ENCODE measurements at regions not wholly inside any gene's neighbourhood (a gene's known extent, or its start where the extent isn't known, plus 50 kb on each side); places are given as distances from the start of the nearest gene placed in this dataset.

- H3K27ac ChIP-seq (ENCODE audit: low read depth, low read length), result no peak overlapping the region
- Mint-ChIP-seq H3K4me3 (no peak overlapping the region), H3K9me3 (peaks cover 4 to 29% (median 9%) of the 10 kb centered on the region in 8 donors), H3K27me3 (no peaks in the 10 kb centered on the region), H3K4me1 (no peaks in the 10 kb centered on the region), H3K27ac (no peak overlapping the region), H3K36me3 (no peaks in the 10 kb centered on the region)
- ChIA-PET CTCF (ENCODE audit: partially characterized antibody) (no interaction called here), POLR2A (ENCODE audit: partially characterized antibody) (no interaction called here)
- no peaks in the 10 kb centered on the region for H3K36me3 ChIP-seq (ENCODE audit: insufficient read depth, low read length)
- no peak for DNase-seq
- intact Hi-C loops (cut with micrococcal nuclease), result no loop called here
- no peak overlapping the region for H3K4me3 ChIP-seq (ENCODE audit: low read length in 2 of 2)
- H3K9me3 ChIP-seq (ENCODE audit: control insufficient read depth in 1 of 2, low read length in 2 of 2), result peaks cover 0 to 6% of the 10 kb centered on the region in 2 donors
- no peaks in the 10 kb centered on the region for H3K27me3 ChIP-seq (ENCODE audit: insufficient read depth, low read length)
- no peaks in the 10 kb centered on the region for H3K4me1 ChIP-seq (ENCODE audit: insufficient read depth, low read length)
These were observed 1665.4 kb upstream of the CDH9 start for GRCh38 chr5:28703651-28704260.

GRCh38 chr5:28691526-28691925 lies 1653.1 kb upstream of the CDH9 start:
- Mint-ChIP-seq H3K27me3 (no peaks in the 10 kb centered on the region), H3K9me3 (peaks cover 0 to 13% (median 4%) of the 10 kb centered on the region in 8 donors), H3K4me1 (no peaks in the 10 kb centered on the region), H3K4me3 (no peak overlapping the region), H3K27ac (no peak overlapping the region), H3K36me3 (no peaks in the 10 kb centered on the region)
- Histone ChIP-seq H3K4me1 (ENCODE audit: insufficient read depth, low read length) (no peaks in the 10 kb centered on the region), H3K27me3 (ENCODE audit: insufficient read depth, low read length) (no peaks in the 10 kb centered on the region), H3K27ac (ENCODE audit: low read depth, low read length) (no peak overlapping the region), H3K36me3 (ENCODE audit: insufficient read depth, low read length) (no peaks in the 10 kb centered on the region), H3K9me3 (ENCODE audit: control insufficient read depth in 1 of 2, low read length in 2 of 2) (no peaks in the 10 kb centered on the region), H3K4me3 (ENCODE audit: low read length in 2 of 2) (no peak overlapping the region)
- ChIA-PET CTCF (ENCODE audit: partially characterized antibody) (no interaction called here), POLR2A (ENCODE audit: partially characterized antibody) (no interaction called here)
- DNase-seq, result no peak
- intact Hi-C loops (cut with micrococcal nuclease), result no loop called here

GRCh38 chr5:28685794-28686193 lies 1647.4 kb upstream of the CDH9 start:
- Mint-ChIP-seq H3K4me3 (no peak overlapping the region), H3K4me1 (no peaks in the 10 kb centered on the region), H3K27me3 (no peaks in the 10 kb centered on the region), H3K9me3 (peaks cover 3 to 14% (median 9%) of the 10 kb centered on the region in 8 donors), H3K36me3 (no peaks in the 10 kb centered on the region), H3K27ac (no peak overlapping the region)
- Histone ChIP-seq H3K9me3 (ENCODE audit: control insufficient read depth in 1 of 2, low read length in 2 of 2) (no peaks in the 10 kb centered on the region), H3K36me3 (ENCODE audit: insufficient read depth, low read length) (no peaks in the 10 kb centered on the region), H3K4me1 (ENCODE audit: insufficient read depth, low read length) (no peaks in the 10 kb centered on the region), H3K27ac (ENCODE audit: low read depth, low read length) (no peak overlapping the region), H3K4me3 (ENCODE audit: low read length in 2 of 2) (no peak overlapping the region), H3K27me3 (ENCODE audit: insufficient read depth, low read length) (no peaks in the 10 kb centered on the region)
- POLR2A ChIA-PET (ENCODE audit: partially characterized antibody), result no interaction called here
- no peak for DNase-seq
- intact Hi-C loops (cut with micrococcal nuclease), result no loop called here
- CTCF ChIA-PET (ENCODE audit: partially characterized antibody), result no interaction called here

GRCh38 chr5:28678899-28679298 lies 1640.5 kb upstream of the CDH9 start:
- H3K36me3 Mint-ChIP-seq, result no peaks in the 10 kb centered on the region
- H3K9me3 Mint-ChIP-seq, result peaks cover 0 to 8% (median 2%) of the 10 kb centered on the region in 8 donors
- no peak overlapping the region for H3K27ac Mint-ChIP-seq

GRCh38 chr5:28666110-28666509 lies 1627.7 kb upstream of the CDH9 start:
- ChIA-PET CTCF (ENCODE audit: partially characterized antibody) (no interaction called here), POLR2A (ENCODE audit: partially characterized antibody) (no interaction called here)
- DNase-seq, result no peak
- no peak overlapping the region for H3K4me3 ChIP-seq (ENCODE audit: low read length in 2 of 2)
- H3K9me3 ChIP-seq (ENCODE audit: control insufficient read depth in 1 of 2, low read length in 2 of 2), result no peaks in the 10 kb centered on the region
- H3K4me3 Mint-ChIP-seq, result no peak overlapping the region
- intact Hi-C loops (cut with micrococcal nuclease), result no loop called here
- no peaks in the 10 kb centered on the region for H3K36me3 ChIP-seq (ENCODE audit: insufficient read depth, low read length)
- H3K9me3 Mint-ChIP-seq, result peaks cover 6 to 36% (median 12%) of the 10 kb centered on the region in 8 donors
- no peaks in the 10 kb centered on the region for H3K36me3 Mint-ChIP-seq
- no peak overlapping the region for H3K27ac ChIP-seq (ENCODE audit: low read depth, low read length)
- no peaks in the 10 kb centered on the region for H3K27me3 Mint-ChIP-seq
- H3K27me3 ChIP-seq (ENCODE audit: insufficient read depth, low read length), result no peaks in the 10 kb centered on the region
- H3K4me1 ChIP-seq (ENCODE audit: insufficient read depth, low read length), result no peaks in the 10 kb centered on the region
- no peak overlapping the region for H3K27ac Mint-ChIP-seq
- no peaks in the 10 kb centered on the region for H3K4me1 Mint-ChIP-seq

More at GRCh38 chr5:28678899-28679298, 1640.5 kb upstream of the CDH9 start:
- intact Hi-C loops (cut with micrococcal nuclease), result no loop called here
- POLR2A ChIA-PET (ENCODE audit: partially characterized antibody), result no interaction called here
- Histone ChIP-seq H3K27ac (ENCODE audit: low read depth, low read length) (no peak overlapping the region), H3K27me3 (ENCODE audit: insufficient read depth, low read length) (no peaks in the 10 kb centered on the region), H3K36me3 (ENCODE audit: insufficient read depth, low read length) (no peaks in the 10 kb centered on the region), H3K9me3 (ENCODE audit: control insufficient read depth in 1 of 2, low read length in 2 of 2) (no peaks in the 10 kb centered on the region), H3K4me1 (ENCODE audit: insufficient read depth, low read length) (no peaks in the 10 kb centered on the region), H3K4me3 (ENCODE audit: low read length in 2 of 2) (no peak overlapping the region)
- CTCF ChIA-PET (ENCODE audit: partially characterized antibody), result no interaction called here
- DNase-seq, result no peak
- no peaks in the 10 kb centered on the region for H3K4me1 Mint-ChIP-seq
- H3K4me3 Mint-ChIP-seq, result no peak overlapping the region
- no peaks in the 10 kb centered on the region for H3K27me3 Mint-ChIP-seq

GRCh38 chr5:28648108-28648507 lies 1609.7 kb upstream of the CDH9 start:
- Mint-ChIP-seq H3K36me3 (no peaks in the 10 kb centered on the region), H3K4me1 (no peaks in the 10 kb centered on the region), H3K27ac (no peak overlapping the region), H3K4me3 (no peak overlapping the region), H3K27me3 (no peaks in the 10 kb centered on the region), H3K9me3 (peaks cover 4 to 19% (median 8%) of the 10 kb centered on the region in 8 donors)
- no peak for DNase-seq
- ChIA-PET POLR2A (ENCODE audit: partially characterized antibody) (no interaction called here), CTCF (ENCODE audit: partially characterized antibody) (no interaction called here)
- Histone ChIP-seq H3K36me3 (ENCODE audit: insufficient read depth, low read length) (no peaks in the 10 kb centered on the region), H3K4me1 (ENCODE audit: insufficient read depth, low read length) (no peaks in the 10 kb centered on the region), H3K9me3 (ENCODE audit: control insufficient read depth in 1 of 2, low read length in 2 of 2) (no peaks in the 10 kb centered on the region), H3K4me3 (ENCODE audit: low read length in 2 of 2) (no peak overlapping the region), H3K27me3 (ENCODE audit: insufficient read depth, low read length) (no peaks in the 10 kb centered on the region), H3K27ac (ENCODE audit: low read depth, low read length) (no peak overlapping the region)
- intact Hi-C loops (cut with micrococcal nuclease), result no loop called here

- Histone ChIP-seq H3K27ac (ENCODE audit: low read depth, low read length) (no peak overlapping the region), H3K4me1 (ENCODE audit: insufficient read depth, low read length) (no peaks in the 10 kb centered on the region), H3K27me3 (ENCODE audit: insufficient read depth, low read length) (no peaks in the 10 kb centered on the region), H3K36me3 (ENCODE audit: insufficient read depth, low read length) (no peaks in the 10 kb centered on the region), H3K9me3 (ENCODE audit: control insufficient read depth in 1 of 2, low read length in 2 of 2) (peaks cover 0 to 5% of the 10 kb centered on the region in 2 donors), H3K4me3 (ENCODE audit: low read length in 2 of 2) (no peak overlapping the region)
- Mint-ChIP-seq H3K4me1 (no peaks in the 10 kb centered on the region), H3K4me3 (no peak overlapping the region), H3K36me3 (no peaks in the 10 kb centered on the region), H3K9me3 (peaks cover 0 to 21% (median 5%) of the 10 kb centered on the region in 8 donors), H3K27ac (no peak overlapping the region), H3K27me3 (no peaks in the 10 kb centered on the region)
- CTCF ChIA-PET (ENCODE audit: partially characterized antibody), result no interaction called here
- no peak for DNase-seq
- POLR2A ChIA-PET (ENCODE audit: partially characterized antibody), result no interaction called here
- intact Hi-C loops (cut with micrococcal nuclease), result no loop called here
These were observed 1594.2 kb upstream of the CDH9 start for GRCh38 chr5:28632607-28633006.

- intact Hi-C loops (cut with micrococcal nuclease), result no loop called here
- Mint-ChIP-seq H3K27me3 (no peaks in the 10 kb centered on the region), H3K27ac (peak overlapping the region in 1 of 7 donors; percentile 51), H3K4me3 (peak overlapping the region in 1 of 8 donors; percentile 2), H3K9me3 (peaks cover 3 to 25% (median 12%) of the 10 kb centered on the region in 8 donors), H3K36me3 (no peaks in the 10 kb centered on the region), H3K4me1 (no peaks in the 10 kb centered on the region)
- H3K27me3 ChIP-seq (ENCODE audit: insufficient read depth, low read length), result no peaks in the 10 kb centered on the region
- ChIA-PET POLR2A (ENCODE audit: partially characterized antibody) (no interaction called here), CTCF (ENCODE audit: partially characterized antibody) (no interaction called here)
- H3K4me1 ChIP-seq (ENCODE audit: insufficient read depth, low read length), result no peaks in the 10 kb centered on the region
- no peak for DNase-seq
- no peak overlapping the region for H3K27ac ChIP-seq (ENCODE audit: low read depth, low read length)
- H3K9me3 ChIP-seq (ENCODE audit: control insufficient read depth in 1 of 2, low read length in 2 of 2), result peaks cover 0 to 3% of the 10 kb centered on the region in 2 donors
- H3K36me3 ChIP-seq (ENCODE audit: insufficient read depth, low read length), result no peaks in the 10 kb centered on the region
- no peak overlapping the region for H3K4me3 ChIP-seq (ENCODE audit: low read length in 2 of 2)
These were observed 1565.5 kb upstream of the CDH9 start for GRCh38 chr5:28603869-28604268.

All from CD4-positive, alpha-beta memory T cell (primary cell).